Occipital lobe (tissue), 1 donor: ENCODE measurements at regions not wholly inside any gene's neighbourhood (a gene's known extent, or its start where the extent isn't known, plus 50 kb on each side); places are given as distances from the start of the nearest gene placed in this dataset.

Source experiments
- DNase-seq: peaks from one replicate; lab custom pipeline; 2025; lab: John Stamatoyannopoulos, UW

- DNase-seq = no peak
These were observed 59.5 kb downstream of the ZIC5 start for GRCh38 chr13:99911965-99912566.

DNA sequence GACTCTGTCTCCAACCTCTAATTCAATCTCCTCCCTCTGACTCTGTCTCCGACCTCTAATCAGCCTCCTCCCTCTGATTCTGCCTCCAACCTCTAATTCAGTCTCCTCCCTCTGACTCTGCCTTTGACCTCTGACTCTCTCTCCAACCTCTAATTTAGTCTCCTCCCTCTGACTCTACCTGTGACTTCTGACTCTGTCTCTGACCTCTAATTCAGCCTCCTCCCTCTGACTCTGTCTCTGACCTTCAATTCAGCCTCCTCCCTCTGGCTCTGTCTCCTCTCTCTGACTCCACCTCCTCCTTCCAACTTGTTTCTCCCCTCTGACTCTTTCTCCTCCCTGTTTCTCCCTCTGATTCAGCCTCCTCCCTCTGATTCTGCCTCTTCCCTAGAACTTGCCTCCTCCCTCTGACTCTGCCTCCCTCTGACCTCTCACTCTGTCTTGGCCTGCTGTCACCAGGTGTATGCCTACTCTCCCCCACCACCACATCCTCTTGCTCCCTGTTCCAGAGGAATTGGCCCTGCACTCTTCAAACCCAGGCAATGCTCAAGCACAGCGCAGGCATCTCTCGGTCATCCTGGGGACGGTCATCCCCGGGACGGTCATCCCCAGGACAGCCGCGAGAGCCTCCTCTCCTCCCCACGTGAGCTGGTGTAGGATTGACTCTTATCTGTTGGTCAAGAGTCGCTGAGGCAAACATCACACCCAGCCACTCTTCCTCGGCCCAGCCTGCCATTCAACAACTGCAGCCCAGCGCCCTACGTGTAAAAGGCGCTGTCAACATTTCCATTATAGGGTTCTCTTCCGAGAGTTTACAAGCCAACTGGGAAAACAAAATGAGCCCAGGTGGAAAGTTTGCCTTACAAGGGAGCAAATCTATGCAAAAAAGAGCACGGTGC, 60.2 kb downstream of the ZIC5 start:
- no peak for DNase-seq

DNA sequence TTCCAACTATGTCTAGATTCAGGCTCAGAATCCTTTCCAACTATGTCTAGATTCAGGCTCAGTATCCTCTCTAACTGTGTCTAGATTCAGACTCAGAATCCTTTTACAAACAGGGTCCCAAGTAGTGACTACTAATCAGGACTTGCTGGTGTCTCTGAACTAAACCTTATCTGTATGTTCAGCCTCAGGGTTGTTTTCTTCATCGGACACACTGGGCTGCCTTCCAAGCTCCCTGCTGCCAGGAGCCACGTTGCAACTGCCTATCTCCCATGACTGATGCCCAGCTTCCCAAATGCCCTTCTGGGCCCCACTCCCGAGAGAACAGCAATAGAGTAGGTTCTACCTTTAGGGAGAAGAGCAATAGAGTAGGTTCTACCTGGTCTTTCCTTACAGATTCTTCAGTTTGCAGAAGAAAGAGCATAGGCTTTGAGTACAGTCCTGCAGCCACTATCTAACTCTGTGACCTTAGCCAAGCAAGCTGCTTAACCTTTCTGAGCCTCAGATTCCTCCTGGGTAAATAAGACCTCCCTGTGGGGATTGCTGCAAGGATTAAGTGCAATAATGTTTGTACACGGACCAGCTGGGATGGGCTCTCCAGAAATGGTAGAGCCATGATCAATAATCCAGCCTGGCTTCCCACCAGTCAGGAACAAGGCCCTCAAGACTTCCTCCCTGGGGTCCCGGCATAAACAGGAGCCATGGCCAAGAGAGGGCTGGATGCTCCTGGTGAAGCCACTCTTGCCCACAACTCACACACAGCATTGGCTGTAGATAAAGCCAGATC, 61.5 kb downstream of the ZIC5 start:
- no peak for DNase-seq

GRCh38 chr13:99909097-99909835, 62.3 kb downstream of the ZIC5 start:
- no peak for DNase-seq

DNA sequence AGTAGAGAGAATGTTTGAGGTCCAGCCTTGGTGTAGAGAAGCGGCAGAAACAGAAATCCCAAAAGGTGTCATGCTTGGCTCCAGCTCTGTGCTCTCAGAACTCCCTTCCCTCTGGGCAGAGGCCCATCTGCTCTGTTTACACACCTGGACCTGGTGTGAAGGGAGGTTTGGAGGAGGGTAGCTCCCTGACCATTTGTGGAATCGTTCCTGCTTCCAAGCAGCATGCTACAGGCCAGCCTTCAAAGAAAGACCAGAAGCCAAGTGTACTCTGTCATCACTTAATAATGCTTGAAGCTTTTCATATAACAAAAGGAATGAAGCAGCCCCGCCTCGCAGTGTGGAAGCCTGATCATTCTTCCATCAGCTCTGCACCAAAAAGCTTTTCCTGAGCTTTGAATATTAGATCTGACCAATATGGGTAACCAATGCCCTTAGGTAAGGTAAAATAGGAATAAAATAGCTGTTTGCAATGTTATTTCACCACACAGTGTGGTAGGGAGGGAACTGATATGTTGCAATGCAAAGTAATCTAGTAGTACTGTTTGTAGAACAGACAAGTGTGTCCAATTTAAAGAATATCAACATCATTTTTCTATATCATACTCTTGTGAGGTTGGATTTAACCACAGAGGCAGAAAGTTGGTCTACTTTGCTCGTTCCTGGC, 63.3 kb downstream of the ZIC5 start:
- no peak for DNase-seq

DNA sequence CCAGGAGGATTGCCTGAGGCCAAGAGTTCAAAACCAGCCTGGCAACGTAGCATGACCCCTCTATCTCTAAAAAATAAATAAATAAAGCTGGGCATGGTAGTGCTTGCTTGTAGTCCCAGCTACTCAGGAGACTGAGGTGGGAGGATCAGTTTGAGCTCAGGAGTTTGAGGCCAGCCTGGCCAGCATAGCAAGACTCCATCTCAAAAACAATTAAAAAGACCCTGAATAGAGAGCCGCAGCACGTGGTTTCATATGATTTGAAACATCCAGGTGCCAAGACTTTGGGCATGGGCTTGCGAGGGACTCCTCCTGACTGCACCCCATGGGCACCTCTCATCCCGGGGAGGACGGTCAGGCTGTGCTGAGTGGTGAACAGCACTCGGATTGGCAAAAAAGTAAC, 63.9 kb downstream of the ZIC5 start:
- DNase-seq = no peak

DNA sequence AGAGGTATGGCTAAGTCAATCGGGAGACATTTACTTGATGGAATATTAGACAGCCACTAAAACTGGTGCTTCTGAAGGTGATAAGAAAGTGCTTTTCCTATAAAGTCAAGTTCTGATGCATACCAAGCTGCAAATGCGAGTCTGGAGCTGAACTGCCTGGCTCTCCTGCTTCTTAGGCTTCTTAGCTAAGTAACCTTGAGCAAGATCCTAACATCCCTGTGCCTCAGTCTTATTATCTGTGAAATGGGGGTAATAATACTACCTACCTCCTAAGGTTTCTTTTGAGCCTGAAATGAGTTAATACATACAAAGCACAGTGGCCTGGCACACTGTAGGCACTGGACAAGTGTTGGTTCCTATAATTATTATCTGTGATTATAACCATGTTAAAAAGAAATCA, 64.5 kb downstream of the ZIC5 start:
- DNase-seq = no peak

- DNase-seq = no peak
These were observed 65.8 kb downstream of the ZIC5 start for GRCh38 chr13:99905814-99906213.

DNA sequence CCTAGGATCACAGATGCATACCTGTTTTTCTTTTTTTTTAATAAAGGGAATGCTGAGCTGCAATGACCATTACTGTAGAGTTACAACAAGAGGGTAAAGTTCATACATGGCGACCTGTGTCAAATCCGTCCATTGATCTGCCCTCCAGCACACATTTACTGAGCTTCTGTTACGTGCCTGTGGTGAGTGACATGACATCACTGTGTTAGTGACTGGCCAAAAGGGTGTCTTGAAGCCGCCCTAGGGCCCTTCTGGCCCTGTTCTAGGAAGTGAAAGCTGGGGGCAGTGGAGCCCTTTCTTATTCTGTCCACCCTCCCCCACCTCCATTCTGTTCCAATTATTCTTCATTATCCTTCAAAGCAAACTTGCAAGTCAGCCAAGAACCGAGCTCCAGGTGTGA, 66.3 kb downstream of the ZIC5 start:
- DNase-seq = no peak

- no peak for DNase-seq
These were observed 68.4 kb downstream of the ZIC5 start for GRCh38 chr13:99903140-99903539.

- no peak for DNase-seq
These were observed 68.9 kb downstream of the ZIC5 start for GRCh38 chr13:99902657-99903056.

DNA sequence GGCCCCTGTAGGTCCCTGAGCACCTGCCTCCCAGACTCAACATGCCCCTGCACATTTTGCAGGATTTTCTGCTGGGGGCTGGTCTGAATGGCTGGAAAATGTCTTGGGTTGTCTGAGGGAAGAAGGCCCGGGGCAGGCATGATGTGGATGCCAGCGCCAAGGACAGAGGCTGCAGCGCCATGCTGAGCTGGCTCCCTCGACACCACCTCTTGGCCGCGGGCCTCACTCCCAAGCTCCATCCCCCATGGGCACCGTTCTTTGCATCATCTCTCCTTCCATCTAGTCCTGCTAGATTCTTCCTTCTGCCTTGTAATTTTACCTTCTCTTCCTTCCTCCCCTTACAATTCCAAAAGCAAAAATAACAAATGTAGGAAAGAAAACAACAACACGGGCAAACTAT, 70.6 kb downstream of the ZIC5 start:
- no peak for DNase-seq

GRCh38 chr13:99898421-99898820, 73.1 kb downstream of the ZIC5 start:
- no peak for DNase-seq

- DNase-seq = no peak
These were observed 74.5 kb downstream of the ZIC5 start for GRCh38 chr13:99897076-99897440.

GRCh38 chr13:99896369-99897075, 75.0 kb downstream of the ZIC5 start:
- DNase-seq = no peak

GRCh38 chr13:99895444-99896368, 75.9 kb downstream of the ZIC5 start:
- no peak for DNase-seq

GRCh38 chr13:99894840-99895443, 76.6 kb downstream of the ZIC5 start:
- no peak for DNase-seq

DNA sequence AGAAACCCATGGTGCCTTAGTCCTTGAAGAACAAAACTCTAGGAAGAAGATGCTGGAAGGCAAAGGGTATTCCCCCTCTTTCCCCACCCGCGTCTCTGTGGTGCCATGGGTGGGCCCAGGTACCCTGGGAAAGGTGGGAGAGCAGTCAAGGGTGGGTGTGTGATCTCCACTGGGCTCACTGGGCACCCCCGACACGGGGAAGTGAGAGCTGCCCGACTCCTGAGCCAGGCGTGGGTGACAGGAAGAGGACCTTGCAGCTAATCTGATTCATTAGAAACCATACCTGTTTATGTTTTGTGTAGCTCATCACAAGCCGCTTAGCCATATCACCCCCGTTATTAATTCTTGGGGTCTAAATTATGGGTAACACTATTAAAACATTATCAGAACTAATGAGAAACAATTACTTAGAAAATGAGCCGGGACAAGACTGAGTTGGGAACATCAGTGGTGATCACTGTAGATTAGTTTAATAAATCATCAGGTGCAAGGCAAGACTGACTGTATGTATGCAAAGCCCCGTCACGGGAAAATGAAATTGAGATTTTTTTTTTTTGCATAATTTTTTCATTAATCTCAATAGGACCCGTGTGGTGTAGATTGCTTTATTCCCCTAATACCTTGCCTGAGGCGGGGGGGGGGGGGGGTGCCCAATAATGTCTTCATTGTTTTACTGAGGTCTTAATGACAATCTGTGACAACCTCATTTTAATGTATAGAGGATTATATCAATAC, 77.3 kb downstream of the ZIC5 start:
- DNase-seq = no peak
